ENCODE measurements at regions not wholly inside any gene's neighbourhood (a gene's known extent, or its start where the extent isn't known, plus 50 kb on each side); places are given as distances from the start of the nearest gene placed in this dataset.
"Not testable (repeated sequence)": the region's sequence is repeated elsewhere in the genome, so short reads cannot be mapped to it uniquely, and the experiment has no call there.

DNA sequence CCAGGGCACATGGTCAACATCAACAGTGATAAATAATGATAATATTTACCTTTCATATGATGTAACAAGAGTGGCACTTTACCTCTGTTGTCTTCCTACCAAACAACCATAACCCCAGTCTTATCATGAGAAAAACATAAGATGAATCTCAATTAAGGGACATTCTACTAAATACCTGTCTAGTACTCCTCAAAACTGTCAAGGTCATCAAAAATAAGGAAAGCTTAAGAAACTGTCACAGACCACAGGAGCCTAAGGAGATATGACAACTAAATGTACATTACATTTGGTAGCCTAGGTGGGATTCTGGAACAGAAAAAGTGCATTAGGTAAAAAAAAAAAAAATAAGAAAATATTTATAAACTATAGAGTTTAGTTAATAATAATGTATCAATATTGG, 118.1 kb downstream of the CCDC34 start:
- in situ Hi-C loops (cut with HindIII; ENCODE audit: low sequenced_read_pairs) = loop anchor here (5.0 kb wide), 1 partner anchor 53 kb away; no protein-coding TSS in a partner anchor

DNA sequence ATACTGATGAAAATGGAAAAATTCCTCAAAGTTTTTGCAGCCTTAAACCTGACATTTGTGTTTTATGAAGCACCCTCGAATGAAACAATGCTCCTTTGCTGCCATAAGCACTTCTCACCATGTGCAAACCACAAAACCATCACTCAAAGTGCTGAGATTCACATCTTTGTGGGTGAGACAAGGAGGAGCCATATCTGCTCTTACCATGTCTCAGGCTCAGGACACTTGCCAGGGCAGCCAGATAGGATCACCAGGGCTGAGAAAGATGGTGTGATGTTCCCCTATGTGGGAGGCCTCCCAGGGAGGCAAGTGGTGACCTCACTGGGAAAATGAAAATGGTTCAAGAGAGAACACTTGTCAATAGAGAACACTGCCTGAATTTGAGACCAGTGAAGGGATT, 120.4 kb downstream of the CCDC34 start:
- in situ Hi-C loops (cut with HindIII; ENCODE audit: low sequenced_read_pairs) = no loop called here

DNA sequence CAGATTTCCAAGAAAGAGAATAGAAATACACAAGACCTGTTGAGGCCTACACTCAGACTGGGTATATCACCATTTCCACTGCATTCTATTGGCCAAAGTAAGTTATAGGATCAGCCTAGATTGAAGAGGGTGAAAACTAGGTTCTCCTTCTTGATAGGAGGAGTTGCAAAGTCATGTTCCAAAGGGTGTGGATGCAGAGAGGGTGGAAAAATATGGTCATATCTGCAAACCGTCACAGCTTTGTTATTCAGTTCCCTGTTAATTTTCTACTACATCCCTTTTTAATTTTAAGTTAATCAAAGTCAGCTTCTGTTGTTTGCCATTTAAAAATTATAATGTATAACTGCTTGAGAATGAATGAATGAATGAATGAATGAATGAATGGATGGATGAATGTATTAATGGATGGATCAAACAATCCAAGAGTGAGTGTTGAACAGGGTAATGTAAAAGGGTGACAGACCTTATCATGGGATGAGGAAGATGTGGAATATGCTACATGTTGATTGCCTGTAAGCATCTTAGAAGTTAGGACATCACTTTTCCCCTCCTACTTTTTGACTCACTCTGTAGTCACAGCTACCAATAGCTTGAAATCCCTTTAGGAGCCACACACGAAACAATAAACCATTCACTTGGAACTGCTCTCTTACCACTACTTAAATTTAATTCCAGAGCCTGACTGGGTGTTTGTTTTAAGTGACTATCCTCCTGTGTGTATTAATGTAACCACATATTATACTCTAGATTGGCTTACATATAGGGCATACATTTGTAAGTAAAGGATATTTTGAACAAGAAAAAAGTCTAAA, 121.5 kb downstream of the CCDC34 start:
- in situ Hi-C loops (cut with HindIII; ENCODE audit: low sequenced_read_pairs) = no loop called here

DNA sequence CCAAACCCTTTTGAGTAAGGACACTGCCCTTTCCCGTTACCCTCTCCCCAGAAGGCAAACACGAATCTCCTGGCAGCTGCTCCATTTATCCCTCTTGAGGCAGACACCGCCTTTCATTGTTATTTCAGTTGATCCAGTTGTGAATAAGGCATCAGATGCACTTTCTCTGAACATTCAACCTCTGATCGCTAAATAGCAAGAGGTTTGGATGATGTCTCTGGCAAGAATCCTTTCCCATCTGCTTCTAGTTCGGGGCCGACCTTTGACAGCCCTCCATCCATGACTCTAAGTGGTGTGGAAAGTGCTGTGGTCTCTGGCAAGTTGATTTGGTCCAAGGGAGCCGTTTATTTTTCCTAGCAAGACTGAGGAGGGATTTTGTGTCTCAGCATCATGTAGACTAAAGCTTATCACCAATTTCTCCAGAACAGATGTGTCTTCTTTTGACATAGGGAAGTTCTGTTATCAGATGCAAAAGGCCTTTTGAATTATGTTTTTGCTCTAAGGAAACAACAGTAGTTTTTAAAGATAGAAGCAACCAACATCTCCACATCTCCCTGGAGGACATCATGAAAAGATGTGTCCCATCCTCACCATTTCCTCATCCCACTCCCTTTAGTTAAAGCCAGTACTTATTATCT, 123.6 kb downstream of the CCDC34 start:
- in situ Hi-C loops (cut with HindIII; ENCODE audit: low sequenced_read_pairs) = no loop called here

DNA sequence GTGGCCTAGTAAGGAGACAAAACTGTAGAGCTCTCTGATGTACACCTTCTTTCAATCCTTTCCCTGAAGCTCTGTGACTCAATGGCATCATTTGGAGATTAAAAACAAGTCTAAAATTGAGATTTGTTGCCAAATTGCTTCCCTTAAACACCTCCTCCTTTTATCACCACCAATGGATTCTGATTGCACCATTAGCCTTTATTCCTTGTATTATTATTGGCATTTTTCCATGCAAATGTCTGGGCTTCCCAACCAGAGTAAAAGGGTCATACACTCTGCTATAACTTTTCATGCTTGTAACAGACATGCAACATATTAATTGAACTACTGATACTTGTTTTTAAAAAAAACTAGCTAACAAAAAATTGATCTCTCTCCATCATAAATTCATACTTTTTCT, 124.2 kb downstream of the CCDC34 start:
- in situ Hi-C loops (cut with HindIII; ENCODE audit: low sequenced_read_pairs) = no loop called here

DNA sequence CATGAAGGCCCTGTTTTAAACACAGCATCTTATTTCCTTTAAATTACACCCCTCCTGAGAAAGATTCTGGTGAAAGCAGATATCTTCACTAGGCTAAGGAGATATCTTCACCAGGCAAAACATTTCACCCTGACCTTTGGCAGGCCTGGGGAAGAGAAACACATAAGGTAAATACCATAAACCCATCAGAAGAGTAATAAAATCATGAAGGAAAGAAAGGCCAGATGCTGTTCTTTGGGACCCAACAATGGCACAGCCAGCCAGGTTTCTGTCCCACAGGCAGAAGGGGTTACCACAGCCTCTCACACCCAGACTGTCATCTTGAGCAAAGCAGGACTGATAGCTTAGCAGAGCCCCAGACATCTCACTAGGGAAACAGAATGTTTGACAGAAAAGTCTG, 125.4 kb downstream of the CCDC34 start:
- in situ Hi-C loops (cut with HindIII; ENCODE audit: low sequenced_read_pairs) = no loop called here

DNA sequence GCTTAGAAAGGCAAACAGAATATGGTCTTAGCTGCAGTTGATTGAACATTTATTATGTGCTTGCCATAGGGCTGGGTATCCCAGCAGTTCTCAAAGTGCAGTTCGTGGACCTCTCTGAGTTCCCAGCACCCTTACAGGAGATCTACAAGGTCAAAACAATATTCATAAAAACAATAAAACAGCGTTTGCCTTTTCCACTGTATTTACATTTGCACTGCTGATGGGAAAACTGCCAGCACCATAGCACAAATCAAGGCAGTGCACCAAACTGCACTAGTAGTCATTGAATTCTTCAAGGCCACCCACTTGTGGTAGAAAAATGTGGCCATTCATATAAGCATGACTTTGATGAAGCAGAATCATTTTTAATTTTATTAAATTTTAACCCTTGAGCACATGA, 128.1 kb downstream of the CCDC34 start:
- in situ Hi-C loops (cut with HindIII; ENCODE audit: low sequenced_read_pairs) = no loop called here

DNA sequence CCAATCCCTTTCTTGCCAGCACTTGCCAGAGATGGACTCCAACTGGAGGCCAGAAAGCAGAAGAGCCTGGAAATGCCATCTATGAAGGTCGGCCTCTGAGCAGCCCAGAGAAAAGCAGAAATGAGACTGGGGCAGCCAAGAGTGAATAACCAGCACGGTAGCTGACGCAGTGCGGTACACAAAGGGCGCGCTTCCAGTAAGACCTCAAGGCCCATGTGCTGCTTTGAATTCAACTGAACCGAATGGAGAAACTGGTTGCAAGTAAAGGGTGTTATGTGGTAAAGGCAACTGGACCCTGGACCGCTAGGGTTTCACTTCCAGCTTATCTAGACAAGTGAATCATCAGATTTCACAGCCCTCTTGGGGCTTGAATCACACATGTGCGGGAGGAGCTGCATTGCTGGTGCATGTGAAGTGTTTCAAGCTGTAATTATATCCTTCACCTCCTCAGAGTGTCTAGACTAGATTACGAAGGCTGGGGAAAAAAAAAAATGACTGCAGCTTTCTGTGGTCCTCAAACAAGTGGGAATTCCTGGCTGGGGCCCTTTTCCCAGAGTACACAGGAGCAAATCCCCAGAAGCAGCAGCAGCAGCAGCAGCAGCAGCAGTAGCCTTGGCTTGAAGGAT, 128.9 kb downstream of the CCDC34 start:
- in situ Hi-C loops (cut with HindIII; ENCODE audit: low sequenced_read_pairs) = no loop called here

DNA sequence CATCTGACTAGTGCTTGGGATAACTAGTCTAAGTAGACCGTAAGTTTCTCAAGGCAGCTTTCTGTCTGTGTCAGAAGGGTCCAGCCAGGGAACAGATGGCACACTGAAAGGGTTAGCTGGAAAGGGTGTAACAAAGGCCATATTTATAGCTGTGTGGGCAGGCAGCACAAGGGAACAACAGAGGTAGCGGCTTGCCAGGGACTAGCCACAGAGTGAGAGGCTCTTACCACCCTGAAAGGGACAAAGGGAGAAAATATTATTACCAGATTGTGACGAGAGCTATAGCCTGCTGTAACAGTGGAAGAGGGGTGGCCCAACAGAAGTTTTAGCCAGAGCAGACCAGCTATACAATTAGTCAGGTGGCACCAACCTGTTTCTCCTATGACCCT, 129.4 kb downstream of the CCDC34 start:
- in situ Hi-C loops (cut with HindIII; ENCODE audit: low sequenced_read_pairs) = no loop called here

DNA sequence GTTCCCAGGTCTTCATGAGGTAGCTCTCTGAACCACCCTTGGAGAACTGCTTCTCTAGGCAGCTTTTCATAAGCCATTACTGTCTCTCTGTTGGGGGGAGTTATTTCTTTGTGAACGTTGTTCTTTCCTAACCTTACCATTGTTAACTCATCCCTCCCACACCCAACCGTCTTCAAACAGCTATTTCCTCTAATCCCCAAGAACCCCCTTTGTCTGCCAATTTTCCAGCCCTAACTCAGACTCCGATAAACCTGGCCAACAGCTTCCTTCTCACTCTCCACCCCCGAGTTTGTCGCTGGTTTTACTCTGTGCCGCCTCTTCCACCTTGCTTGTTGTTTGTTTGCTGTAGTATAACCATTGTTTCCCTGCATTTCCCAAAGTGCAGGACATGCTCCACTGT, 131.5 kb downstream of the CCDC34 start:
- in situ Hi-C loops (cut with HindIII; ENCODE audit: low sequenced_read_pairs) = no loop called here

DNA sequence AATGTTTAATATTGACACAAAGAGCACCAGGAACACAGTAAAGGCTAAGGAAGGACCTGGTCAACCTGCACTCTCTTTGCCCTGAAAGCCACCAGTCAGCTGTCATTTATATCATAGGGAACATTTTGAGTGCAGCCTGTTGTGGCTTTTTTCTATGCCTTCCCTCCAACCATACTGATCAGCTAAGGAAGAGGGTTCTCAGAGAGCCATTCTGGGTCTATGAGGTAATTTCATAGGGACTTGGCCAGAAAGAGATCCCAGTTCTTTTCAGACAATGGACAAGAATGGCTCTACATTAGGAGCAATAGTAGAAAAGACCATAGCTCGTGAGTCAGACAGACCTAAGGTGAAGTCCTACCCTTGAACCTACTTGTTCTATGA, 132.8 kb downstream of the CCDC34 start:
- in situ Hi-C loops (cut with HindIII; ENCODE audit: low sequenced_read_pairs) = no loop called here

DNA sequence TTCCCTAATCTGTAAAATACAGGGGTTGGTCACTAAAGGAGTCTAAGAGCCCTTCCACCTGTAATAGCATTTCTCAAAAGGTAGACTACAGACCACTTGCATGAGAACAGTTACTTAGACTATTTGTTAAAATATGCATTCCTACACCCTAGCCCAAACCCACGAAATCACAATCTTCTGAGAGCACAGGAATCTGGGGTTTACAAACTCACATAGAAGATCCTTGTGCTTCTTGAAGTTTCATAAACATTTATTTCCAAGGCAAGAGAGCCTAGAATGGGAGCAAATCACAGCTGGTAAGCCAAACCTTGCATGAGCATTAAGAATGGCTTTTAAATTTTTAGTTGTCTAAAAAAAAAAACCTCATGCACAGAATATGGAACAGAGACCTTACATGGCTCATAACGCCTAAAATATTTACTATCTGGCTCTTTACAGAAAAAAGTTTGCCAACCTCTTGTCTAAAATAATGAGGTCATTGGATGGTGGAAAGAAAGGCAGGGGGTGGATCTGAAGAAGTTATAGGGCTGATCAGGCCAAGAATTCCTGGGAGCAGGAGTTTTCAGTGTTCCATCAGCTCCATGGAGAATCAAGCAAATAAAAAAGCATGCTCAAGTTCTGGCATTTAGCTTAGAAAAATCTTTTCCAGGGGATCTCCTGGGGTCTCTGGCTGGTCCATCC, 133.4 kb downstream of the CCDC34 start:
- in situ Hi-C loops (cut with HindIII; ENCODE audit: low sequenced_read_pairs) = no loop called here

DNA sequence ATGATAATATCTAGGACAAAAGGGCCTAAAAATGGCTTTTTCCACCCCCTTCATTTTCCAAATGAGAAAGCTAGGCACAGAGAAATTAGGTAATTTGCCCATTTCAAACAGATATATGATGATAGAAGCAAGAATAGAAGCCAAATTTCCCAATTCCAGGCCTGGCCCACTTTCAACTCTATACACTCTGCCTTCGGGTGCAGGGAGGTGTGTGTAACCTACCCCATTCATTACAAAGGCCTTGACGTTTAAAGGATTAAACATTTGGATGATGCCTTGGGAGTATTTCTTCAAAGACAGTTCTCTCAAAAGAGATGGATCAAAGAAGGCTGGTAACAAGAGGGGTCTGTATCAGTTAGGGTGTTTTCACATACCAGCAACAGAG, 134.1 kb downstream of the CCDC34 start:
- in situ Hi-C loops (cut with HindIII; ENCODE audit: low sequenced_read_pairs) = no loop called here

DNA sequence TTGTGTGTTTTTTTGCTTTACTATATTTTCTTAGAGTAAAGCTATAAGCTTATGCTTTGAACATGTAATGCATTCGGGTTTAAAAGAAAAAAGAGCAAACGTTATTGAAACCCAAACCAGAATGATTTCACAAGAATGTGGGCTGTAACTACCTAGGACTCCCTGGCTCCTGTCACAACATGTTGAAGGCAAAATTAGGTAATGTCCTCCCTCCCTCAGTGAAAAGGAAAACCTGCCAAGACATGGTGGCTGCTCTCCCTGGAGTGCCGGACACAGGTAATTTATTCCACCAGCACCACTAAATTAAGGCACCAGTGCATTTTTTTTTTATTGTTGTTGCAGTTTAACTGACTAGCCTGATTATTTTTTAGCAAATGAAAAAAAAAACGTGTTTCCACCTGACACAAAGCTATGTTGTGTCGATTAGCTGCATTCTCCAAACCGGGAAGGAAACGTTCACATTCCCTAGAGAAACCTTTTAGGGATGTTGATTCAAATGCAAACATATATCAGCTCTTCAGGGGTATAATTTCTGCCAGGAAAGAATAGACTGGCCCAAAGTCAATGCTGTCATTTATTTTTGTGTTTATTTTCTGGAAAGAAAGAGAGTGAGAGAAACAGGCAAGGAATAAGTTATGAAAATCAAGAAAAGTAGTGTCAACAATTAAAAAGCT, 134.6 kb downstream of the CCDC34 start:
- in situ Hi-C loops (cut with HindIII; ENCODE audit: low sequenced_read_pairs) = no loop called here

DNA sequence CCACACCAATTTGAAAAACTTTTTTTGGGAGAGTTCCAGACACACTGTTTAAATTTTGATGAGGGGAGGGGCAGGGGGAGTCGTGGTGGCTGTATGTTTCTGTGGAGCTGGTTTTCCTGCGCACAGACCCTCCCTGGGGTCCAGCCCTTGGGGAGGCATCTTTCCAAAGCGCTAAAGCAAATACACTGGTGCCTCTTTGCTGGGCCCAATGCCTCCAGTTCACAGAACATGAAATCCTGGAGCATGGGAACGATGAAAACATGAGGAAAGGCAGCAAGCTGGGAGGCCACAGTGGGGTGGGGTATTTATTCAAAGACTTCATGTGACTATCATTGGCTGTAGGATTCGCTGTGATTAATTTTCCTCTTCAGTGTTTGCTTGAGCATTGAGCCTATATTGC, 135.3 kb downstream of the CCDC34 start:
- in situ Hi-C loops (cut with HindIII; ENCODE audit: low sequenced_read_pairs) = no loop called here

DNA sequence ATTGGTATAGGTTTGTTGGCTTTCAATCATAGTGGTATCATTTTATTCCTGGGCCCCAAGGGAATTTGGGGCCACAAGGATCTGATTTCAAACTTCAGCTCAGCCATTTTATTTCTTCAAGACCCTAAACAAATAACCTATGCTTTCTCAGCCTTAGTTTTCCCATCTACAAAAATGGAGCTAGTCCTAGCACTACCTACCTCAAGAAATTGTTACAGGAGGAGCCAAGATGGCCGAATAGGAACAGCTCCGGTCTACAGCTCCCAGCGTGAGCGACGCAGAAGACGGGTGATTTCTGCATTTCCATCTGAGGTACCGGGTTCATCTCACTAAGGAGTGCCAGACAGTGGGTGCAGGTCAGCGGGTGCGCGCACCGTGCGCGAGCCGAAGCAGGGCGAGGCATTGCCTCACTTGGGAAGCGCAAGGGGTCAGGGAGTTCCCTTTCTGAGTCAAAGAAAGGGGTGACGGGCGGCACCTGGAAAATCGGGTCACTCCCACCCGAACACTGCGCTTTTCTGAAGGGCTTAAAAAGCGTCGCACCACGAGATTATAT, 143.5 kb downstream of the CCDC34 start:
- in situ Hi-C loops (cut with HindIII; ENCODE audit: low sequenced_read_pairs) = not testable (repeated sequence)

DNA sequence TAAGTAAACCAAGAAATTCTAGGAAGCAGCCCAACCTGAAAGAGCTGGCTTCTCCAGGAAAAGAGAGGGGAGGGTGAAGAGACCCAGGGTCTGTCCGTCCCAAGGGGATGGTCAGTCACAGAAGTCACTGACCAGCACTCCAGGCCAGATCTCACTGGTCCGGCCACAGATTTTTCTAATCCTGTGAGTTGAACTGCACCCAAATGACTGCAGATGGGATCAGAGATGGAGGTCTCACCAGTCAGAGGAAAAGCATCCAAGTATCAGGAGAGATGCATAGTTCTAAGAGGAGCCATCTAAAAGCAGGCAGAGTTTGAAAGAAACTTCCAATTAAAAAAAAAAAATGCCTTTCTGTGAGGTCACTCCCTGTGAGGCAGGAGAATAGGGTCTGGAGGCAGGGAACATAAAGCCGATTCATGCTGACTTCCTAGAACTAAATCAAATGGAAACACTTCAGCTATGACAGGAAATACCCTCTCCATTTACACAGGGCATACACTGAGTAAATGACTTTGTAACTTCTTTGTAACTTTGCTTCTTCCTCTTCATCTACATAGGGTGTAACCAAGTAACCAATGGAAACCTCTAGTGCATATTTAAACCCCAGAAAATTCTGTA, 144.5 kb downstream of the CCDC34 start:
- in situ Hi-C loops (cut with HindIII; ENCODE audit: low sequenced_read_pairs) = no loop called here

DNA sequence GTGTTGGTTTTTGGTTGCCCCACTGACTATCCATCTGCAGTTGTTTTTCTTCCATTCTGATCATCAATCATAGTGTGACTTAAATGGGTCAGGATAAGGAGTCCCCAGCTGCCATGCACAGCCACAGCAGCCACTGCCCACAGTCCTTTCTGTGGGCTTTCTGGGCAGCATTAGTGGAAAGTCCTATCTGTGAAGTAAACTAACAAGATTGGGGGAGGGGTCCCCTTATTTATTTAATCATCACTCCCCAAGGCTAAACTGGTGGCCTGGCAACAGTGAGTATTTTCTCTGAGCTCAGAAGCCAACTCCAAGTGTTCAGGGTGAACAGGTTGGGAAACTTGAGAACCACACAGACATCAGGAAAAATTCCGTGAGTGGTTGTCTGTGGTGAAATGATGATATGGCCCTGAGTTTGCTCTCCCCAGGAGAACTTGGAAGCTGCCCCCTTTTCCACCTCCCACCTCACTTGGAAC, 145.0 kb downstream of the CCDC34 start:
- in situ Hi-C loops (cut with HindIII; ENCODE audit: low sequenced_read_pairs) = no loop called here

DNA sequence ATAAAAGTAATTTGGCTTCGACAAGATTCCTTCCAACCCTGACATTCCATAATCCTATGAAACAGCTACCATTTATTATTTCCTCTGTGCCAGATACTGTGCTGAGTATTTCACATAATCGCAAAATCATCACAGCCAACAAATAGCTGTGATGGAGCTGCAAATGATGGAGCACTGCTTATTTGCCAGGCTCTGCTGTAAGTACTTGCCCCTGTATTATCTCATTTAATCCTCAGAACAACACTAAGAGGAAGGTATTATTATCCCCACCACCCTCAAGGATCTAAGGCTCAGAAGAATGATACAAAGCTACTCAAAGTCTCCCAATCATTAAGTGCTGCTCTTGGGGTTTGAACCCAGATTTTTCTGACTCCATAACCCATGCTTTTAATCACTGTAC, 145.5 kb downstream of the CCDC34 start:
- in situ Hi-C loops (cut with HindIII; ENCODE audit: low sequenced_read_pairs) = no loop called here

All from endothelial cell of hepatic sinusoid (primary cell).